Aorta (tissue), 5 donors: ENCODE measurements at regions not wholly inside any gene's neighbourhood (a gene's known extent, or its start where the extent isn't known, plus 50 kb on each side); places are given as distances from the start of the nearest gene placed in this dataset.

Experiments
- ATAC-seq: fragments of 200-7000 bp; cut with Tn5 transposase; one replicate; pipeline ENCODE4 v1.9.1; 2022; ENCODE audit warnings: moderate library complexity; ENCODE audit not compliant: low FRiP score
- DNase-seq, 2 donors: peaks; one replicate each; pipeline ENCODE4 v3.0.0-alpha.2; 2020
- H3K27ac ChIP-seq, 2 donors: one replicate each; pipeline ENCODE4 v1.5.1; 2013; ENCODE audit warnings: low read length in 2 of 2, mild to moderate bottlenecking in 2 of 2, moderate library complexity in 2 of 2, control low read depth in 1 of 2, inconsistent platforms in 1 of 2, low read depth in 1 of 2
- H3K27me3 ChIP-seq, 2 donors: one replicate each; pipeline ENCODE4 v1.6.1; 2013; ENCODE audit warnings: control low read depth in 1 of 2, low read length in 1 of 2, mild to moderate bottlenecking in 1 of 2, moderate library complexity in 1 of 2; ENCODE audit not compliant: insufficient read depth in 2 of 2, control insufficient read depth in 1 of 2
- H3K36me3 ChIP-seq, 2 donors: one replicate each; pipeline ENCODE4 v1.6.1; 2013; ENCODE audit warnings: control low read depth in 1 of 2, low read length in 1 of 2, mild to moderate bottlenecking in 1 of 2; ENCODE audit not compliant: insufficient read depth in 2 of 2, control insufficient read depth in 1 of 2
- H3K4me1 ChIP-seq, 2 donors: one replicate each; pipeline ENCODE4 v1.6.1; 2013; ENCODE audit warnings: low read length in 2 of 2, control low read depth in 1 of 2, mild to moderate bottlenecking in 1 of 2, moderate library complexity in 1 of 2; ENCODE audit not compliant: insufficient read depth in 2 of 2, control insufficient read depth in 1 of 2
- H3K4me3 ChIP-seq, 2 donors: one replicate each; pipeline ENCODE4 v1.5.1; 2013; ENCODE audit warnings: low read length in 2 of 2, control low read depth in 1 of 2, mild to moderate bottlenecking in 1 of 2
- H3K9me3 ChIP-seq: one replicate; pipeline ENCODE4 v1.6.1; 2013; ENCODE audit warnings: mild to moderate bottlenecking, low read length; ENCODE audit not compliant: control insufficient read depth
- WGBS, 2 donors: extraction: QIAGEN DNeasy Blood & Tissue Kit; methylation state at CpG; one replicate each; pipeline ENCODE4 v1.1.7; 2013; 5-methylcytosine and 5-hydroxymethylcytosine counted together
- intact Hi-C, 2 donors: fragments of 100-400 bp; cut with DNase I; formaldehyde crosslinking; loops; one replicate each; pipeline versions ENCODE4 v1.14.2 to v1.15.0; 2022
- donor health status: healthy with polysubstance abuse.
- donor health status: Bipolar disorder and iron deficiency.
- donor health status: DM: no; HTN: no; CAD: no.
- donor health status: DM: no; HTN: no; CAD: no.
- donor health status: DM: yes; HTN: yes; CAD: no.

DNA sequence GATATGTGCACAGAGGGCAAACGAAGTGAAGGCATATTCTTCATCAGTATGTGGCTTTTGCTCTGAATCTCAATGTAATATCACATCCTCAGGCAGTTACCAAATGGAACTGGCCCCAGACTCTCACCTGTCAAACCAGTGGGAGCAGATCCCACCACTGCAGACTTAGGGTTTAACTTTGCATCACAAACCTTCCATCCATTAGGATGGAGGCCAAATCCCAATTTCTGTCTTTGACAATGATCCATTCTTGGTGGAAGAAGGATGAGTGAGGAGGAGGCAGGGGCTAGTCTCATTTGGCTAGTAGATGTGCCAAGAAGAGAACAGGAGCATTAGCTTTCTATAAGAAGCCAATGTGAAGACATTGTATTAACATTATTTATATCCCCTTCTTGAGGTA lies 413.5 kb upstream of the SPRY2 start:
- ATAC-seq (no peak), DNase-seq (no peak)
- Histone ChIP-seq H3K36me3 (no peaks in the 10 kb centered on the region), H3K27me3 (no peaks in the 10 kb centered on the region), H3K4me1 (no peaks in the 10 kb centered on the region), H3K9me3 (no peaks in the 10 kb centered on the region), H3K4me3 (no peak overlapping the region), H3K27ac (no peak overlapping the region)
- WGBS, 2 donors = 41% methylated on average over 1 of the region's 1 CpG
- intact Hi-C loops = no loop called here

DNA sequence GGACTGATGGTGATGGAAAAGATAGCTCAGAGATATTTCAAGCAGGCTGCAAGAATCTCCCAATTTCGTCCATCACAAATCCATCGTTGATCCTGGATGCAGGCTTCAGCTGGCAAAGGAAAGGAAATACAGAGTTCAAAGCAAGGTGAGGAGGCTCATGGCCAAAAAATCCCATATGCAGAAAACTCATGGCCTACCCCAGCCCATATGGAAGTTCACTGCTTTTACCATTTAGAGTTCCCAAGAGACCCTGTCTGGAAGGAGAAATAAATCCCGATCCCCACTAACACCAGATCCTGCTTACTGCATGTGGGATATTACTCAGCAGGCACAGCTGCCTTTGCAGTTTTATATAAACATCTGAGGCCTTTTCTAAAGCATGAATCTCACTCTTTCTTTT lies 412.9 kb upstream of the SPRY2 start:
- WGBS, 2 donors = 27 to 39% methylated on average over 3 of the region's 3 CpGs
- no peaks in the 10 kb centered on the region for H3K27me3 ChIP-seq
- intact Hi-C loops = no loop called here

DNA sequence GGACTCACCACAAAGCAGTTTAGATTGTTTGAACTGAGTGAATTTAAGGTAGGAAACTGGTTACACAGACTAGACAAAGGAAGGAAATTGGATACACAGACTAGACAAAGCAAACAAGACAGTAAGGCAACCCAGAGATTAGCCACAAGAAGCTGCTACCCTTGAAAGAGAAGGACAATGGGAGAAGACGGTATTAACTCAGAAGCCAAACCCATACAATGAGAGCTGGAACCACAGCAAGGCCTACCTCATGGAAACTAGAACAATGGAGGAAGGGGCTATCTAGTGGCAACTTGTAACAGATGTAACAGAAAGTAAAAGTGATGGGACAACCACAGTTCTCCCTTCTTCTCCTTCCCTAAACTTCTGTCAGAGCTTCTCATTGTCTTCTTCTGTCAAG lies 410.9 kb upstream of the SPRY2 start:
- DNase-seq = no peak
- no peaks in the 10 kb centered on the region for H3K27me3 ChIP-seq

More for the DNA sequence above, 412.9 kb upstream of the SPRY2 start:
- no peaks in the 10 kb centered on the region for H3K9me3 ChIP-seq
- DNase-seq (no peak), ATAC-seq (no peak)
- H3K4me1 ChIP-seq = no peaks in the 10 kb centered on the region
- no peak overlapping the region for H3K27ac ChIP-seq
- no peaks in the 10 kb centered on the region for H3K36me3 ChIP-seq
- no peak overlapping the region for H3K4me3 ChIP-seq

DNA sequence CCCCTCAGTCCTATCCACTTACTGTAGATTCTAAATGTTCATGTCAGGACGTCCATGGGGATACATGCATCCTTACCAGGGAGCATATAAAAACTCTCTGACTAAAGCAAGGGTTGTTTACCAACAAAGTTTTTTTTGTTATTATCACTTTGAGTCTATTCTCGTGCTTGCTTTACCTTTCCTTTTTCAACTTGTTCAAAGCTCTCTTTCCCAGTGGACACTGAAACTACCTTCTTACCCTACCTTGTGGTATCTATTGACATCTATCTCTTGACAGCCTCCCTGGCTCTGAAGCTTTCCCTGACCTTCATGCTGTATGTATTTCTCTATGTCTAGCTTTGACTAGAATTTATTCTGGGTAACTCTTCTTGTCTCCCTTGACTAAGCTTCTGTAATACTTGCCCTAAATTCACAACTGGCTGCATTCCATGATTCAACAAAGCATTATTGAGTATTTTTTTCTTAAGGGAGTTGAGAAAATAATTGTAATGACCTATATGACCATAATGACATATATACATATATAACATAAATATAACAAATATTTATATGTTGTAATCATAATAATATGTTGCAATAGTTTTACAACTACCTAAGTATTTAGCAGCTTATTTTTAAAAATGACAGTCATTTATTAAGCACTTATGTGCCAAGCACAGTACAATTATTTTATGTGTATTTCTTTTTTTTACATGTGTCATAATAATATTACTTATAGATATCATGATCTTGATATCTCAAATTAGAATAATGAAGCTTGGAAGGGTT lies 403.4 kb upstream of the SPRY2 start:
- WGBS, 2 donors = 62 to 91% methylated on average over 2 of the region's 2 CpGs

More for the DNA sequence above, 410.9 kb upstream of the SPRY2 start:
- no peaks in the 10 kb centered on the region for H3K36me3 ChIP-seq
- no peak overlapping the region for H3K27ac ChIP-seq
- ATAC-seq = no peak
- H3K9me3 ChIP-seq = no peaks in the 10 kb centered on the region
- H3K4me1 ChIP-seq = no peaks in the 10 kb centered on the region
- no peak overlapping the region for H3K4me3 ChIP-seq
- intact Hi-C loops = no loop called here
- 94 to 100% methylated on average over 1 of the region's 1 CpG for WGBS, 2 donors

DNA sequence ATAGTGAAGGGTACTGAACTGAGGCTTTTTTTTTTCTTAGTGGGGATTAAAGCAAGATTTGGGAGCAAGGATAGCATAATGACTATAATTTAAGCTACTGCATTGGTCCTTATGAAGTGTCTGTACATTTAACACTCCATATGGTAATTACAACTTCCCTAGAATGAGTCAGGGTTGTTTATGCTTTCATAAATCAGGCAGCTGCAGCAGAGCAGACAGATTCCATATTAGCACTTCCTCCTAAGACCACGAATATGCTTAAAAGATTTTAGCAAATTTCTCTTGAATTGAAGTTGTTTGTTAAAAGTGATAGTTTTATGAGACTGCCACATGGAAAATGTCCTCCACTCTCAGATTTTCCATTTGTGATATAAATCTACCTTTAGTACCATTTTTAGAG lies 401.1 kb upstream of the SPRY2 start:
- WGBS, 2 donors = 77 to 84% methylated on average over 1 of the region's 1 CpG
- intact Hi-C loops = no loop called here
- H3K9me3 ChIP-seq = no peaks in the 10 kb centered on the region
- H3K27me3 ChIP-seq = no peaks in the 10 kb centered on the region
- H3K4me1 ChIP-seq = no peaks in the 10 kb centered on the region
- H3K27ac ChIP-seq = no peak overlapping the region
- H3K36me3 ChIP-seq = no peaks in the 10 kb centered on the region
- DNase-seq = no peak
- H3K4me3 ChIP-seq = no peak overlapping the region
- no peak for ATAC-seq

More for the DNA sequence above, 403.4 kb upstream of the SPRY2 start:
- Histone ChIP-seq H3K4me3 (no peak overlapping the region), H3K27me3 (no peaks in the 10 kb centered on the region), H3K4me1 (no peaks in the 10 kb centered on the region), H3K9me3 (no peaks in the 10 kb centered on the region), H3K27ac (no peak overlapping the region), H3K36me3 (no peaks in the 10 kb centered on the region)
- DNase-seq (no peak), ATAC-seq (no peak)
- intact Hi-C loops = no loop called here

DNA sequence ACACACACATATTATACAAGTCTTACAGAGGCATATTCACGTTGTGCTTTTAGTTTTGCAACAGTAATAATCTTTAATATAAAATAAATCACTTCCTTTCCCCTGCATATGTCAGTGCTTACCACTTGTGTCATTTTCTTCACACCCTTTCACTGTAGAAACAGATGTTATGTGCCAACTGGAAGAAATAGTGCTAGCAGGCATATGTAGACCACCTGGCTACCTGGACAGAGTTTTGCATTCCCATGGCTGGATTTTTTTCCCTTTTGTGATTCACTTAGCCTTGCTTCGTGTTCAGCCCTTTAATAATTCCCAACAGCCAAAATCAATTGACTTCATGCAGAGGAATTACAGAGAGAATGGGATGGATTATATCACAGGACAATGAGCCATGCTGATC lies 399.1 kb upstream of the SPRY2 start:
- 58% methylated on average over 2 of the region's 2 CpGs for WGBS, 2 donors
- Histone ChIP-seq H3K27ac (no peak overlapping the region), H3K9me3 (no peaks in the 10 kb centered on the region), H3K4me1 (no peaks in the 10 kb centered on the region), H3K36me3 (no peaks in the 10 kb centered on the region), H3K27me3 (no peaks in the 10 kb centered on the region), H3K4me3 (no peak overlapping the region)
- intact Hi-C loops = no loop called here
- DNase-seq (no peak), ATAC-seq (no peak)

DNA sequence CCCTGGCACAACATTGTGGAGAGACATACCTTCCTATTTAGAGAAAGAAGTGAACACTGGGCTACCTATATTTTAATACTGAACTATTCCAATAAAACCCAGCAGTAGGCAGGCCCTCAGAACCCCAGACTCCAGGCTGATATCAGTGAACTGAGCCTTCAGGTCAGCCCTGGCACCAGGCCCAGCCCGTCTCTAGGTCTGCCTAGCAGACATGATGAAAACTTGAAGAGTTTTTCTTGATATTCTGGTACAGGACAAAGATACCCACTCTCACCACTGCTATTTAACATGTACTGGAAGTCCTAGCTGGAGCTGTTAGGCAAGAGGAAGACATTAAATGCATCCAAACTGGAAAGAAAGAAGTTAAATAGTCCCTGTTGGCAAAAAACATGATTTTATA lies 396.6 kb upstream of the SPRY2 start:
- intact Hi-C loops = no loop called here
- no peaks in the 10 kb centered on the region for H3K4me1 ChIP-seq
- WGBS, 2 donors = 55 to 58% methylated on average over 1 of the region's 1 CpG
- H3K9me3 ChIP-seq = no peaks in the 10 kb centered on the region
- H3K27ac ChIP-seq = no peak overlapping the region
- H3K27me3 ChIP-seq = no peaks in the 10 kb centered on the region
- DNase-seq (no peak), ATAC-seq (no peak)
- no peak overlapping the region for H3K4me3 ChIP-seq
- no peaks in the 10 kb centered on the region for H3K36me3 ChIP-seq

DNA sequence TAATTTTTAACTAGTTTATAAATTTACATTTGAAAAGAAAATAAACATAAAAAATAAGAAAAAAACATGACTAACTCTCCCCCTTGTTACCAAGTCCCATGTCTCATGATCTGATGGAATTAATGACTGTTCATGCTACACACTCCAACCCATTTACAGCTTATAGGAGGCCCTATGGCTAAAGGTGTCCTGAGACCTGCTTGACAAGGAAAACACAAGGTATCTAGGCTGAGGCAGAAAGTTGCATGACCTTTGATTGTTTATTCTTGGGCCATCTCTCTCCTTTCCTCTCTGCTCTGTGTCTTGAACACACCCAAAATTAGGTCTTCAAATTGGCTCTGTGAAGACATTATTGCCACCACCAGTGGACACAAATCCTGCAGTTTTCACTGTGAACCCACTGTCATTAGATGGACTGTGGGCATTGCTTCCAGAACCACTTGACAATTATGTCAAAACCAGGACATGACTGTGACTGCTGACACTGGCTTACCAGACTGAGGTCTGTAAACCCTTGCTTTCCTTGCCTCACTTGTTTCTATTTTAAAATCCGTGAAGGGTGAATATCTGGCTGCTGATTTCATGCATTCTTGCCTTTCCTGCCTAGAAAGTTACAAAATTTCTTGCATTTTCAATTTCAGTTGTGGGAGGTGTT lies 386.5 kb upstream of the SPRY2 start:
- no peak overlapping the region for H3K27ac ChIP-seq
- intact Hi-C loops = no loop called here
- 0 to 5% methylated on average over 1 of the region's 1 CpG for WGBS, 2 donors

DNA sequence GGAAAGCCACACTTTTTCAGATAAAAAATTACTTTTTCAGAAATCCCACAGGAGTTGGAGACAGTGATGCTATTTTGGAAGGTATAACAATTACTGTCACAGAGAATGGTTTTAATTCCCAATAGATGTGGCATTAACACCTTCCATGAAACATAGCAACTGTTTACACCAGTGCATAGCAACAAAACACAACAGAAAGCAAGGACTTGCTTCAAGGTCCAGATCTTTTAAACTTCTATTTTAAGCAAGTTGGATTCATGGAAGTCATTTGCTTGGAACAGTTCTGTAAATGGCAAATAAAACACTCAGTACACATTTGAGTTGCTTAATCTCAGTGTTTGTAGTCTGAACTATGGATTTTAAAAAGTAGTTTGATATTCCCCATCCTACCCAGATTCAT lies 385.9 kb upstream of the SPRY2 start:
- no peaks in the 10 kb centered on the region for H3K27me3 ChIP-seq
- no peaks in the 10 kb centered on the region for H3K9me3 ChIP-seq
- no peak overlapping the region for H3K27ac ChIP-seq
- DNase-seq = no peak
- peaks cover 0 to 4% of the 10 kb centered on the region in 2 donors for H3K4me1 ChIP-seq
- intact Hi-C loops = no loop called here
- ATAC-seq = no peak
- no peak overlapping the region for H3K4me3 ChIP-seq
- H3K36me3 ChIP-seq = no peaks in the 10 kb centered on the region

More for the DNA sequence above, 386.5 kb upstream of the SPRY2 start:
- H3K36me3 ChIP-seq = no peaks in the 10 kb centered on the region
- peaks cover 0 to 4% of the 10 kb centered on the region in 2 donors for H3K4me1 ChIP-seq
- no peak for ATAC-seq
- H3K27me3 ChIP-seq = no peaks in the 10 kb centered on the region
- no peak overlapping the region for H3K4me3 ChIP-seq
- no peaks in the 10 kb centered on the region for H3K9me3 ChIP-seq
- DNase-seq = no peak
